ENCODE measurements at regions not wholly inside any gene's neighbourhood (a gene's known extent, or its start where the extent isn't known, plus 50 kb on each side); places are given as distances from the start of the nearest gene placed in this dataset.

- H3F3A ChIP-seq (ENCODE audit: insufficient read depth, low read length, poor library complexity, severe bottlenecking) = no peaks in the 10 kb centered on the region
- no peaks in the 10 kb centered on the region for H3K9me2 ChIP-seq (ENCODE audit: insufficient read depth, low read length)
- no peak for TF ChIP-seq POLR2AphosphoS5 (IDR thresholded peaks at IDR 0.05)
- no peak for TF ChIP-seq RAD21 (conservative IDR thresholded peaks at IDR 0.05)
- no peak for TF ChIP-seq TAF1 (IDR thresholded peaks at IDR 0.05; ENCODE audit: low read depth)
- TF ChIP-seq, protein P1, sequence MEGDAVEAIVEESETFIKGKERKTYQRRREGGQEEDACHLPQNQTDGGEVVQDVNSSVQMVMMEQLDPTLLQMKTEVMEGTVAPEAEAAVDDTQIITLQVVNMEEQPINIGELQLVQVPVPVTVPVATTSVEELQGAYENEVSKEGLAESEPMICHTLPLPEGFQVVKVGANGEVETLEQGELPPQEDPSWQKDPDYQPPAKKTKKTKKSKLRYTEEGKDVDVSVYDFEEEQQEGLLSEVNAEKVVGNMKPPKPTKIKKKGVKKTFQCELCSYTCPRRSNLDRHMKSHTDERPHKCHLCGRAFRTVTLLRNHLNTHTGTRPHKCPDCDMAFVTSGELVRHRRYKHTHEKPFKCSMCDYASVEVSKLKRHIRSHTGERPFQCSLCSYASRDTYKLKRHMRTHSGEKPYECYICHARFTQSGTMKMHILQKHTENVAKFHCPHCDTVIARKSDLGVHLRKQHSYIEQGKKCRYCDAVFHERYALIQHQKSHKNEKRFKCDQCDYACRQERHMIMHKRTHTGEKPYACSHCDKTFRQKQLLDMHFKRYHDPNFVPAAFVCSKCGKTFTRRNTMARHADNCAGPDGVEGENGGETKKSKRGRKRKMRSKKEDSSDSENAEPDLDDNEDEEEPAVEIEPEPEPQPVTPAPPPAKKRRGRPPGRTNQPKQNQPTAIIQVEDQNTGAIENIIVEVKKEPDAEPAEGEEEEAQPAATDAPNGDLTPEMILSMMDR (IDR thresholded peaks at IDR 0.05; ENCODE audit: poor library complexity, severe bottlenecking) = no peak
- TF ChIP-seq SMC3 (conservative IDR thresholded peaks at IDR 0.05; ENCODE audit: poor library complexity) = no peak
- no peak for TF ChIP-seq REST (IDR thresholded peaks at IDR 0.05; ENCODE audit: borderline replicate concordance)
- no peak for TF ChIP-seq EP300 (conservative IDR thresholded peaks at IDR 0.05; ENCODE audit: poor library complexity, severe bottlenecking)
- TF ChIP-seq EZH2 (IDR thresholded peaks at IDR 0.05; ENCODE audit: borderline replicate concordance, insufficient read depth, low read length, poor library complexity, severe bottlenecking) = no peak
- TF ChIP-seq MXI1 (conservative IDR thresholded peaks at IDR 0.05; ENCODE audit: poor library complexity, severe bottlenecking) = no peak
- no peak overlapping the region for H3K4me3 ChIP-seq (ENCODE audit: low read length)
- H3K9me3 ChIP-seq (ENCODE audit: low read length) = no peaks in the 10 kb centered on the region
- no peak overlapping the region for H3K4me2 ChIP-seq (ENCODE audit: low read length)
- H4K20me1 ChIP-seq (ENCODE audit: insufficient read depth) = no peaks in the 10 kb centered on the region
- no peaks in the 10 kb centered on the region for H3K27me3 ChIP-seq (ENCODE audit: insufficient read depth, low read depth, low read length)
- no peaks in the 10 kb centered on the region for H3K36me3 ChIP-seq (ENCODE audit: insufficient read depth, low read length)
- no peak overlapping the region for H2AFZ ChIP-seq (ENCODE audit: low read depth, low read length)
- no peak overlapping the region for H3K27ac ChIP-seq (ENCODE audit: low read length)
- no peaks in the 10 kb centered on the region for H3K79me2 ChIP-seq (replicated peaks; ENCODE audit: insufficient read depth, low read length)
- no peak overlapping the region for H3K9ac ChIP-seq (ENCODE audit: low read length)
These were observed 172.7 kb upstream of the IGFBP7 start for GRCh38 chr4:57282933-57283310.

- Histone ChIP-seq H3K9me3 (ENCODE audit: low read length) (no peaks in the 10 kb centered on the region), H2AFZ (ENCODE audit: low read depth, low read length) (no peak overlapping the region), H3K79me2 (replicated peaks; ENCODE audit: insufficient read depth, low read length) (no peaks in the 10 kb centered on the region), H3K9me2 (ENCODE audit: insufficient read depth, low read length) (no peaks in the 10 kb centered on the region), H3K4me3 (ENCODE audit: low read length) (no peak overlapping the region), H3F3A (ENCODE audit: insufficient read depth, low read length, poor library complexity, severe bottlenecking) (no peaks in the 10 kb centered on the region), H3K36me3 (ENCODE audit: insufficient read depth, low read length) (no peaks in the 10 kb centered on the region), H4K20me1 (ENCODE audit: insufficient read depth) (no peaks in the 10 kb centered on the region), H3K4me2 (ENCODE audit: low read length) (no peak overlapping the region), H3K9ac (ENCODE audit: low read length) (no peak overlapping the region), H3K27ac (ENCODE audit: low read length) (no peak overlapping the region), H3K27me3 (ENCODE audit: insufficient read depth, low read depth, low read length) (no peaks in the 10 kb centered on the region)
- no peak for TF ChIP-seq MXI1 (conservative IDR thresholded peaks at IDR 0.05; ENCODE audit: poor library complexity, severe bottlenecking)
- TF ChIP-seq EP300 (conservative IDR thresholded peaks at IDR 0.05; ENCODE audit: poor library complexity, severe bottlenecking) = no peak
- TF ChIP-seq EZH2 (IDR thresholded peaks at IDR 0.05; ENCODE audit: borderline replicate concordance, insufficient read depth, low read length, poor library complexity, severe bottlenecking) = no peak
- no peak for TF ChIP-seq TAF1 (IDR thresholded peaks at IDR 0.05; ENCODE audit: low read depth)
- TF ChIP-seq POLR2AphosphoS5 (IDR thresholded peaks at IDR 0.05) = no peak
- no peak for TF ChIP-seq SMC3 (conservative IDR thresholded peaks at IDR 0.05; ENCODE audit: poor library complexity)
- TF ChIP-seq REST (IDR thresholded peaks at IDR 0.05; ENCODE audit: borderline replicate concordance) = no peak
These were observed 170.3 kb upstream of the IGFBP7 start for GRCh38 chr4:57280481-57280880.
